GM04504 (cell line): ENCODE measurements at regions not wholly inside any gene's neighbourhood (a gene's known extent, or its start where the extent isn't known, plus 50 kb on each side); places are given as distances from the start of the nearest gene placed in this dataset.
"Not testable (repeated sequence)": the region's sequence is repeated elsewhere in the genome, so short reads cannot be mapped to it uniquely, and the experiment has no call there.

Experiments used
- DNase-seq: peaks from one replicate; pipeline ENCODE4 v3.0.0-alpha.2; 2012; ENCODE audit warnings: low read depth

GRCh38 chr4:154907345-154908045, 126.4 kb downstream of the RBM46 start:
- DNase-seq, result not testable (repeated sequence)

- DNase-seq, result no peak
Observed at GRCh38 chr4:154908168-154908567, 127.1 kb downstream of the RBM46 start.

GRCh38 chr4:154911097-154911496, 130.0 kb downstream of the RBM46 start:
- no peak for DNase-seq

GRCh38 chr4:154911608-154912098, 130.6 kb downstream of the RBM46 start:
- DNase-seq, result no peak

- DNase-seq, result no peak
Observed at GRCh38 chr4:154916068-154916467, 135.0 kb downstream of the RBM46 start.

GRCh38 chr4:154927126-154927680, 146.1 kb downstream of the RBM46 start:
- DNase-seq, result no peak

- peak; percentile 18 for DNase-seq
Observed at GRCh38 chr4:154928640-154929257, 147.7 kb downstream of the RBM46 start.

GRCh38 chr4:154936873-154937272, 155.8 kb downstream of the RBM46 start:
- no peak for DNase-seq

GRCh38 chr4:154939851-154940250, 158.8 kb downstream of the RBM46 start:
- no peak for DNase-seq

- no peak for DNase-seq
Observed at GRCh38 chr4:154942176-154942575, 161.1 kb downstream of the RBM46 start.

- no peak for DNase-seq
Observed at GRCh38 chr4:154944996-154945395, 163.9 kb downstream of the RBM46 start.

- no peak for DNase-seq
Observed at GRCh38 chr4:154946113-154946512, 165.0 kb downstream of the RBM46 start.

GRCh38 chr4:154953691-154954090, 172.6 kb downstream of the RBM46 start:
- no peak for DNase-seq

- DNase-seq, result no peak
Observed at GRCh38 chr4:154954117-154954516, 173.0 kb downstream of the RBM46 start.

GRCh38 chr4:154958121-154958520, 177.0 kb downstream of the RBM46 start:
- no peak for DNase-seq

GRCh38 chr4:154958621-154959358, 177.7 kb downstream of the RBM46 start:
- no peak for DNase-seq

GRCh38 chr4:154959756-154960155, 178.7 kb downstream of the RBM46 start:
- no peak for DNase-seq

- no peak for DNase-seq
Observed at GRCh38 chr4:154960476-154960875, 179.4 kb downstream of the RBM46 start.

GRCh38 chr4:154961263-154961662, 180.2 kb downstream of the RBM46 start:
- DNase-seq, result no peak

GRCh38 chr4:154973244-154974035, 192.4 kb downstream of the RBM46 start:
- no peak for DNase-seq

GRCh38 chr4:154977228-154977627, 196.2 kb downstream of the RBM46 start:
- DNase-seq, result no peak
